Mesothelial cell of epicardium (in vitro differentiated cells): ENCODE measurements at regions not wholly inside any gene's neighbourhood (a gene's known extent, or its start where the extent isn't known, plus 50 kb on each side); places are given as distances from the start of the nearest gene placed in this dataset.

Experiments
- DNase-seq, 2 experiments: peaks; one replicate each; pipeline ENCODE4 v3.0.0; 2021; ENCODE audit warnings: low spot score in 2 of 2; ENCODE audit not compliant: unreplicated experiment in 2 of 2
- H3K27ac Mint-ChIP-seq: 2 replicates; pipeline ENCODE4 v1.8.0; 2021; ENCODE audit warnings: mixed read lengths
- H3K27me3 Mint-ChIP-seq: 2 replicates; pipeline ENCODE4 v1.8.0; 2021; ENCODE audit warnings: low read depth, mixed read lengths
- H3K36me3 Mint-ChIP-seq: 2 replicates; pipeline ENCODE4 v1.8.0; 2021; ENCODE audit warnings: mixed read lengths
- H3K4me1 Mint-ChIP-seq: 2 replicates; pipeline ENCODE4 v1.8.0; 2021; ENCODE audit warnings: mixed read lengths
- H3K4me3 Mint-ChIP-seq: 2 replicates; pipeline ENCODE4 v1.8.0; 2021; ENCODE audit warnings: mild to moderate bottlenecking, moderate library complexity, mixed read lengths
- H3K9me3 Mint-ChIP-seq: 2 replicates; pipeline ENCODE4 v1.8.0; 2021; ENCODE audit warnings: mixed read lengths
- TF ChIP-seq, protein P1 (sequence below): fragments of 200-600 bp; sonication (generic); IDR thresholded peaks from one replicate; pipeline ENCODE4 v1.5.0; 2021; ENCODE audit warnings: antibody characterized with exemption; ENCODE audit not compliant: unreplicated experiment

DNA sequence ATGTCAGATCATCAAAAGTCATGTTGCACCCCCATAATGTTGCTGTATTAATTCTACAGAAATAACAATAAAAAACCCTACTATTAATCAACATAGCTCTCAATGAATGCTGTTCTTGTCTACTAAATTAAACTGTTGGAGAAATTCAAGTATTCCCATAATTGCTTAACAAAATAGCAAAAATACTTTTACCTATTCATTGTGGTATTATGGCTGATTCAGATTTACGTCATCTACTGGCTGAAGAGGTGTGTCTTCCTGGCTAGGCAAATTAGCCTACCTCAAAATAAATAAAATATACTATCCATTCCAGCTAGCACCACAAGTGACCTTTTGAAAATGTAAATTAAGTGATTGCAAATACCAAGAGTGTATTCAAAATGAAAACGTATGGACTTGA is 249.4 kb downstream of the MEIS1 start:
- no peak overlapping the region for H3K27ac Mint-ChIP-seq
- H3K4me3 Mint-ChIP-seq, result no peak overlapping the region
- H3K4me1 Mint-ChIP-seq, result peaks cover 82% of the 10 kb centered on the region
- no peak for DNase-seq
- TF ChIP-seq, protein P1, sequence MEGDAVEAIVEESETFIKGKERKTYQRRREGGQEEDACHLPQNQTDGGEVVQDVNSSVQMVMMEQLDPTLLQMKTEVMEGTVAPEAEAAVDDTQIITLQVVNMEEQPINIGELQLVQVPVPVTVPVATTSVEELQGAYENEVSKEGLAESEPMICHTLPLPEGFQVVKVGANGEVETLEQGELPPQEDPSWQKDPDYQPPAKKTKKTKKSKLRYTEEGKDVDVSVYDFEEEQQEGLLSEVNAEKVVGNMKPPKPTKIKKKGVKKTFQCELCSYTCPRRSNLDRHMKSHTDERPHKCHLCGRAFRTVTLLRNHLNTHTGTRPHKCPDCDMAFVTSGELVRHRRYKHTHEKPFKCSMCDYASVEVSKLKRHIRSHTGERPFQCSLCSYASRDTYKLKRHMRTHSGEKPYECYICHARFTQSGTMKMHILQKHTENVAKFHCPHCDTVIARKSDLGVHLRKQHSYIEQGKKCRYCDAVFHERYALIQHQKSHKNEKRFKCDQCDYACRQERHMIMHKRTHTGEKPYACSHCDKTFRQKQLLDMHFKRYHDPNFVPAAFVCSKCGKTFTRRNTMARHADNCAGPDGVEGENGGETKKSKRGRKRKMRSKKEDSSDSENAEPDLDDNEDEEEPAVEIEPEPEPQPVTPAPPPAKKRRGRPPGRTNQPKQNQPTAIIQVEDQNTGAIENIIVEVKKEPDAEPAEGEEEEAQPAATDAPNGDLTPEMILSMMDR, result no peak
- H3K27me3 Mint-ChIP-seq, result no peaks in the 10 kb centered on the region
- H3K9me3 Mint-ChIP-seq, result no peaks in the 10 kb centered on the region
- H3K36me3 Mint-ChIP-seq, result no peaks in the 10 kb centered on the region

DNA sequence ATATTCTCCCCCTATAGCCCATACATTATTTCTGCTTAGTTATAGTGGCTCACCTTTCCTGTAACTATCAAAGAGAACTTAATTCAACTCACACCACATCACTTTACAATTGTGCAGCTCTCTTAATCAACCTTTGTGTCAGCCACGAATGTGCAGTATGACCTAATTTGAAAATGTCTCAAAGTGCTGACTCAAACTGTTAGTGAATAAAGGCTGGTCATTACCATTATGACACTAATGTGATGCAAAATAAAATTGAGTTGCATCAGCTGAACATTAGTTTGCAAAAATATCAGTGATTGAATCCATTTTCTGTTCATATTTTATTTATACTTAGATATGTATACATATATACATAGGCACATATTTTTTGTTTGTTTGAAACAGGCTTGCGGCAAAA is 251.8 kb downstream of the MEIS1 start:
- DNase-seq, result no peak
- peak overlapping the region; percentile 52 for H3K27ac Mint-ChIP-seq

GRCh38 chr2:66688951-66689350 is 254.0 kb downstream of the MEIS1 start:
- H3K27ac Mint-ChIP-seq, result peak overlapping the region; percentile 93

More for the DNA sequence above, 251.8 kb downstream of the MEIS1 start:
- TF ChIP-seq, protein P1, result no peak
- Mint-ChIP-seq H3K9me3 (no peaks in the 10 kb centered on the region), H3K4me3 (no peak overlapping the region), H3K4me1 (peaks cover 90% of the 10 kb centered on the region), H3K36me3 (no peaks in the 10 kb centered on the region), H3K27me3 (no peaks in the 10 kb centered on the region)

GRCh38 chr2:66689456-66690051 is 254.6 kb downstream of the MEIS1 start:
- peaks cover 88% of the 10 kb centered on the region for H3K4me1 Mint-ChIP-seq
- no peak overlapping the region for H3K4me3 Mint-ChIP-seq
- H3K36me3 Mint-ChIP-seq, result no peaks in the 10 kb centered on the region
- TF ChIP-seq, protein P1, result no peak
- H3K27me3 Mint-ChIP-seq, result no peaks in the 10 kb centered on the region
- peak overlapping the region; percentile 93 for H3K27ac Mint-ChIP-seq
- H3K9me3 Mint-ChIP-seq, result no peaks in the 10 kb centered on the region
- no peak for DNase-seq

More at GRCh38 chr2:66688951-66689350, 254.0 kb downstream of the MEIS1 start:
- Mint-ChIP-seq H3K9me3 (no peaks in the 10 kb centered on the region), H3K36me3 (no peaks in the 10 kb centered on the region), H3K27me3 (no peaks in the 10 kb centered on the region), H3K4me1 (peaks cover 86% of the 10 kb centered on the region), H3K4me3 (no peak overlapping the region)
- TF ChIP-seq, protein P1, result no peak
- no peak for DNase-seq

- Mint-ChIP-seq H3K4me1 (peaks cover 91% of the 10 kb centered on the region), H3K36me3 (no peaks in the 10 kb centered on the region), H3K4me3 (peak overlapping the region; percentile 69), H3K9me3 (no peaks in the 10 kb centered on the region), H3K27ac (peak overlapping the region; percentile 96), H3K27me3 (no peaks in the 10 kb centered on the region)
- TF ChIP-seq, protein P1, result no peak
- no peak for DNase-seq
Measured at GRCh38 chr2:66691031-66691965, 256.4 kb downstream of the MEIS1 start.
